ENCODE measurements at regions not wholly inside any gene's neighbourhood (a gene's known extent, or its start where the extent isn't known, plus 50 kb on each side); places are given as distances from the start of the nearest gene placed in this dataset.

DNA sequence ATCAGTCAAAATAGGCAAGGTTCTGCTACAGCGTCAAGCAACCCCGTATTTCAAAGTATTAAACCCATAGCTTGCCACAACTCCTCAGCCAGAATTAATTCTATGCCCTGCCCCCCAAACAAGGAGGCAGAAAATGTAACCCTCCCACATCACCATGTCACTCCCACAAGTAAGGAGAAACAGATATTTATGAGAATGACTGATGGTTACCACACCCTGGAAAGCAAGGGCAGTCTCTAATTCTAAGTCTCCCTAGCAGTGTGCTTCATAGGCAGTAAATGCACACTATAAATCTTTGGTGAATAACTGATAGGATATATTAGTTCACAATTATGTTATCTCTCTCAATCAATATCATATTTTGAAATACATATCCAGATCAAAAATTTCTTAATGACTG, 228.0 kb upstream of the SLC14A2 start:
- TF ChIP-seq POLR2A (IDR thresholded peaks at IDR 0.05), result no peak
- TF ChIP-seq, protein P1, sequence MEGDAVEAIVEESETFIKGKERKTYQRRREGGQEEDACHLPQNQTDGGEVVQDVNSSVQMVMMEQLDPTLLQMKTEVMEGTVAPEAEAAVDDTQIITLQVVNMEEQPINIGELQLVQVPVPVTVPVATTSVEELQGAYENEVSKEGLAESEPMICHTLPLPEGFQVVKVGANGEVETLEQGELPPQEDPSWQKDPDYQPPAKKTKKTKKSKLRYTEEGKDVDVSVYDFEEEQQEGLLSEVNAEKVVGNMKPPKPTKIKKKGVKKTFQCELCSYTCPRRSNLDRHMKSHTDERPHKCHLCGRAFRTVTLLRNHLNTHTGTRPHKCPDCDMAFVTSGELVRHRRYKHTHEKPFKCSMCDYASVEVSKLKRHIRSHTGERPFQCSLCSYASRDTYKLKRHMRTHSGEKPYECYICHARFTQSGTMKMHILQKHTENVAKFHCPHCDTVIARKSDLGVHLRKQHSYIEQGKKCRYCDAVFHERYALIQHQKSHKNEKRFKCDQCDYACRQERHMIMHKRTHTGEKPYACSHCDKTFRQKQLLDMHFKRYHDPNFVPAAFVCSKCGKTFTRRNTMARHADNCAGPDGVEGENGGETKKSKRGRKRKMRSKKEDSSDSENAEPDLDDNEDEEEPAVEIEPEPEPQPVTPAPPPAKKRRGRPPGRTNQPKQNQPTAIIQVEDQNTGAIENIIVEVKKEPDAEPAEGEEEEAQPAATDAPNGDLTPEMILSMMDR (IDR thresholded peaks at IDR 0.05), result no peak
